Activated T-helper 2 cell treated with anti-CD3 and anti-CD28 coated beads, Interferon-gamma antibody, Interleukin-2, Interleukin-4, amounts not matched to agents 10 μg/mL and 5 μg/mL and 100 μg/mL, durations not matched to agents 14 hours and 24 hours and 36 hours (primary cell): ENCODE measurements at regions not wholly inside any gene's neighbourhood (a gene's known extent, or its start where the extent isn't known, plus 50 kb on each side); places are given as distances from the start of the nearest gene placed in this dataset.

ENCODE experiments used
- DNase-seq: peaks from one replicate; pipeline ENCODE4 v3.0.0; 2021; ENCODE audit warnings: low spot score
- H3K27ac Mint-ChIP-seq: one replicate; pipeline ENCODE4 v1.8.0; 2021; ENCODE audit warnings: mixed read lengths
- H3K27me3 Mint-ChIP-seq: one replicate; pipeline ENCODE4 v1.8.0; 2021; ENCODE audit warnings: low read depth, mixed read lengths
- H3K36me3 Mint-ChIP-seq: one replicate; pipeline ENCODE4 v1.8.0; 2021; ENCODE audit warnings: low read depth, mixed read lengths
- H3K4me1 Mint-ChIP-seq: one replicate; pipeline ENCODE4 v1.8.0; 2021; ENCODE audit warnings: low read depth, mixed read lengths
- H3K4me3 Mint-ChIP-seq: one replicate; pipeline ENCODE4 v1.8.0; 2021; ENCODE audit warnings: low read depth, mild to moderate bottlenecking, moderate library complexity, mixed read lengths
- H3K9me3 Mint-ChIP-seq: one replicate; pipeline ENCODE4 v1.8.0; 2021; ENCODE audit warnings: mixed read lengths
- intact Hi-C: fragments of 100-400 bp; cut with micrococcal nuclease; formaldehyde crosslinking; loops from one replicate; pipeline ENCODE4 v1.15.1; 2023

DNA sequence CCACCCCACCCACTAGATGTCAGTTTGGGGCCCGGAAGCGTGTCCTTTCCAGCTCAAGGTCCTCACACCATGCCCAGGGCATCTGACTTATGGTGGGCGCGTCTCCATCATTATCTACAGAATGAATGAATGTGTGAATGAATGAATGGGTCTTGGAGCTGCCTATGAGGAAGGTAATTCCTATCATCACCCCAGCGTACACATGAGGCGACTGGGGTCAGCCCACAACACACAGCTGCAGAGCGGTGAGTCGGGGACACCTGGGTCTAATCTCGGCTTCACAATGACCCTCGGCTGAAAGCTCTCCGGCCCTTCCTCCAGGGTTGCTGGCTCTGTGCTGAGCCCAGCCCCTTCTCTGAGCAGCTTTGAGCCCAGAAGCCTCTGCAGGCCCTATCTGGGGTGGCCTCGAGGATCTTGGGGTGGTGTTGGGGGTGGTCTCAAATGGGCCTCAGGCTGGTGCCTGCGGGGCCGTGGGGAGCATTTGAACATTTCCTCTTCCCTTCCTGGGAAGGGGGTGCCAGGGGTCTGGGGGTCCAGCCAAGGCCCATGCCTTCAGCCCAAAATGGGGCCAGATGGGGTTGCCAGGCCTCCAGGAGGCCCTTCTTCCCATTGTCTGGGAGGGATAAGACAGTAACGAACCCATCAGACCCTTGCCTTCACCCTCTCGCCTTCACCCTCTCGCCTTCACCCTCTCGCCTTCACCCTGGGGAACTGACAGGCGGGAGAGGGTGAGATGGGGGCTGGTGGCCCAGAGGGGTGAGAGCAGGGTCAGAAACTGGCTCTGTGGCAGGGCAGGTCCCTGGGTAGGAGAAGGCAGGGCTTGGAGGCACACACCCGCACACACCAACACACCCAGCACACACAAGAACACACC is 82.4 kb downstream of the MYEOV start:
- DNase-seq = no peak
- Mint-ChIP-seq H3K36me3 (no peaks in the 10 kb centered on the region), H3K4me1 (no peaks in the 10 kb centered on the region), H3K27me3 (no peaks in the 10 kb centered on the region), H3K4me3 (no peak overlapping the region), H3K9me3 (no peaks in the 10 kb centered on the region), H3K27ac (no peak overlapping the region)
- intact Hi-C loops = no loop called here

DNA sequence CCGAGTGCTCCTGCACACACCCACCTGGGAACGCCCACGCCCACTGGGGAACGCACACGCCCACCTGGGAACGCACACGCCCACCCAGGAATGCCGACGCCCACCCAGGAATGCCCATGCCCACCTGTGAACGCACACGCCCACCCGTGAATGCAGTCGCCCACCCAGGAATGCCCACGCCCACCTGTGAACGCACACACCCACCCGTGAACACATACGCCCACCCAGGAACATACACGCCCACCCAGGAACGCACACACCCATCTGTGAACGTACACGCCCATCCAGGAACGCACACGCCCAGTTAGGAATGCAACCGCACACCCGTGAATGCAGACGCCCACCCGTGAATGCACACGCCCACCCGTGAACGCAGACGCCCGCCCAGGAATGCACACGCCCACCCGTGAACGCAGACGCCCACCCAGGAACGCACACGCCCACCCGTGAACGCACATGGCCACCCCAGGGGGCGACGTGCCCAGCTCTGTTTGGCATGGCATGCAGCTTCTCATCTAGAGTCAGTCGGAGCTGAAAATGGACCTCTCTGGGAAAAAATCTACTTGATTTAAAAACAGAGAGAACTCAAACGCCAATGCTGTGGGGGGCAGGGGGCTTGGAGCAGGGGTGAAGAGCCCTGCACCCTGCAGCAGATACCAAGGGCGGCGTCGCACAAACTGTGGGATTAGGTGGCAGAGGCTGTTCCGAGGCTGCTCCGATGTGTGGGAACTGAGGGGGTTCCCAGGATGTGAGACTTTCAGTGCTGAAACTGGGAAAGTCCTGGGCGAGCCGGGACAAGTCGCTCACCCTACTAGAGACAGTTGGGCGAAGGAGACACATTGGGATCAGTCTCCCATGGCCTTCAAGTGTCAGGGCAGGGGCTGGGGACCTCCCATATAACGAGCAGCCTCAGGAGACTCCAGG is 83.3 kb downstream of the MYEOV start:
- H3K4me3 Mint-ChIP-seq = no peak overlapping the region
- no peaks in the 10 kb centered on the region for H3K36me3 Mint-ChIP-seq
- no peak overlapping the region for H3K27ac Mint-ChIP-seq
- no peaks in the 10 kb centered on the region for H3K4me1 Mint-ChIP-seq
- DNase-seq = no peak
- intact Hi-C loops = no loop called here
- H3K9me3 Mint-ChIP-seq = no peaks in the 10 kb centered on the region
- no peaks in the 10 kb centered on the region for H3K27me3 Mint-ChIP-seq

DNA sequence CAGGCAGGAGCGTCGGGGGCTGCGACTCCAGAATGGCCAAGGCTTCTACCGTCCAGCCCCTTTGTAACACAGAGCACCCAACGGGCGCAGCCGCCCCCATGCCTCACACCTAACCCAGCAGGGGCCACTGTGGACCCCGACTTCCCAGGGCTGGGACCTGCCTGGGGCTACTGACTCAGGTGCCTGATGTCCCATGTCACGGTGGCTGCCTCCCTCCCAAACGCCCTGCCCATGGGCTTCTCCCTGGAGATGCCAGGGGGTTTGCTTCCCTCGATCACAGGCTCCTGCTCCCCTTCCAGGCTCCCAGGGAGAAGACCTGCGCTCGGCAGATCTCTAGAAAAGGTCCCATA is 84.0 kb downstream of the MYEOV start:
- DNase-seq = no peak
- no peaks in the 10 kb centered on the region for H3K9me3 Mint-ChIP-seq
- no peak overlapping the region for H3K4me3 Mint-ChIP-seq
- no peaks in the 10 kb centered on the region for H3K36me3 Mint-ChIP-seq
- no peak overlapping the region for H3K27ac Mint-ChIP-seq
- H3K27me3 Mint-ChIP-seq = no peaks in the 10 kb centered on the region
- intact Hi-C loops = no loop called here
- no peaks in the 10 kb centered on the region for H3K4me1 Mint-ChIP-seq

DNA sequence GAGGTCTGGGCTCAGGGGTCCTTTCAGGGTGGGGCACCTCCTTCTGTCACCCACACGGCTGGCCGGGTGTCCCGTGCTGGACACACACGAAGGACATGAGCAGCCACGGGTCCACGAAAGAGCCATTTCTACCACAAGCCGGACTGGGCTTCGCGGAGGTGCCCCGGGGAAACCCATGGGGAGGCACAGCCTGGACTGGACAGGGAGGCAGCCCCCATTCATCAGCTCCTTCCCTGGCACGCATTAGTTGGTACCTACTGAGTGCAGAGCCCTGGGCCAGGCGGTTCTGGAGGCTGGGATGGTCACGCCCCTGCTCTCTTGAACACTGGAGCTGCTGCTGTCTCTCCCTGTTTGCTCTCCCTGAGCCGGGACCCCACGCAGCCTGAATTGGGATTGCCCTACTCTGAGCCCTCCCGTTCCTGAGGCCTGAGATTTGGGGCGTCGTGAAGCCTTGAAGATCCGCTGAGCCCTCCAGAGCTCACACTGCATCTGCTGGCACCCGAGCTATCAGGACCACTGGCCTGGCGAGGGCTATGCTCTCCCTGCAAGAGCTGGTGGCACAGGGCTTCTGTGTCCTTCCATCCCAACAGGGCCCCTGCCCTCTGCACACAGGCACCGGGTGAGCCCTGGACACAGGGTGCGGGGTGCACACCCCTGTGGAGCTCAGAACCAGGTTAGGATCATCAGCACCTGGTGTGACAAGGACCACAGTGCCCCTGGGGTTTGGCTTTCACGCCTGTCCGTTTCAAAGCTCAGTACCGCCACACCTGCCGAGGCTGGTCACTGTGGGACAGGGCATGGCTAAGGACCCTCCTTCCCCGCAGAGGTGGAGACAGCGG is 84.6 kb downstream of the MYEOV start:
- H3K9me3 Mint-ChIP-seq = no peaks in the 10 kb centered on the region
- intact Hi-C loops = no loop called here
- H3K27ac Mint-ChIP-seq = no peak overlapping the region
- DNase-seq = no peak
- H3K4me1 Mint-ChIP-seq = no peaks in the 10 kb centered on the region
- no peaks in the 10 kb centered on the region for H3K27me3 Mint-ChIP-seq
- no peaks in the 10 kb centered on the region for H3K36me3 Mint-ChIP-seq
- H3K4me3 Mint-ChIP-seq = no peak overlapping the region

DNA sequence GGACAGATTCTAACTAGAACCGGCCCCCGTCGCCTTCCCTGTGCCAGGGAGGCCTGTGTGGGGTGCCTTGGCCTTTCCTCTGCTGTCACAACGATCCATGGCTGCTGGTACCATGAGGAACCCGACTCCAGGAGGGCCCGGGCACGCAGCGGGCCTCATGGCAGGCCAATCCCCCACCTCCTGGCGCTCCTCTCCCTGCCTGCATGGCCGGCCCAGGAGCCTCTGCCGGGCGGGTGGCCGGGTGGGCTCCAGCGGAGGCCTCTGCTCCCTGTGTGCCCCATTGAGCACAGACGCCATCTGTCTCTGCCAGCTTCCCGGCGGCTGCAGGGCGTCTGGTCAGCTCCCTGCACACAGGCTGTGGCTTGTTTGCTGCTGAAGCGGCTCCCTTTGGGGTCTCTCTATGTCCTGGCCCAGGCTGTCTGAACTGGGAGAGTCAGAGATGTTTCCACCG is 86.5 kb downstream of the MYEOV start:
- intact Hi-C loops = no loop called here
- no peaks in the 10 kb centered on the region for H3K27me3 Mint-ChIP-seq
- H3K9me3 Mint-ChIP-seq = no peaks in the 10 kb centered on the region
- no peaks in the 10 kb centered on the region for H3K36me3 Mint-ChIP-seq
- H3K4me3 Mint-ChIP-seq = no peak overlapping the region
- no peaks in the 10 kb centered on the region for H3K4me1 Mint-ChIP-seq
- no peak for DNase-seq
- no peak overlapping the region for H3K27ac Mint-ChIP-seq

DNA sequence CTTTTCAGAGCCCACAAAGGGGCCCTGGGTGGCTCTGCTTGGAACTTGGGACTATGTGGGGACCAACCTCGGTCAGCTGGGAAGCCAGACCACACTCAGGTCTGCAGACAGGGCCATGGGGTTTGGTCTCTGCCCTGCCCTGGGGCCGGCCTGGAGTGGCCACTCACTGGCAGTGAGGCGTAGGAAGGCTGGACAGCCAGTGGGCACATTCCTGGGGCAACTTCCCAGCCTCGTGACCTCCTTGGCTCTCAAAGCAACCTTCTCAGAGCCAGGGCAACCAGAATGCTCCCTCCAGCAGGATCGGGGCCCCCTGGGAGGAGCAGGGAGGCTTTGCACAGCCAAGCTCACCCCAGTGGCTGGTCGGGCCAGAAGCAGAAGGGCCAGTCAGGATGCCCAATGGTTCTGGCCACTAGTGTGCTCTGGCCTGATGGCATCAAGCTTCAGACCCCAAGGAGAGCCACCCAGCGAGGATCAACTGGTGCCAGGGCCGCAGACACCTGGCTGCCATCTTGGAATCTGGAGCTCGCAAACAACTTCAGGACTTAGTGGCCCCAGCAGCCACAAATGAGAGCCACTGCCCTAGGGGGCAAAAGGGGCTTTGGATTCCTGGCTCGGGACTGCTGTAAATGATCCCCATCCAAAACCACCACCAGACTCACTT is 87.1 kb downstream of the MYEOV start:
- no peak for DNase-seq
- H3K27me3 Mint-ChIP-seq = no peaks in the 10 kb centered on the region
- H3K27ac Mint-ChIP-seq = no peak overlapping the region
- no peaks in the 10 kb centered on the region for H3K4me1 Mint-ChIP-seq
- H3K4me3 Mint-ChIP-seq = no peak overlapping the region
- H3K36me3 Mint-ChIP-seq = no peaks in the 10 kb centered on the region
- H3K9me3 Mint-ChIP-seq = no peaks in the 10 kb centered on the region
- intact Hi-C loops = no loop called here

DNA sequence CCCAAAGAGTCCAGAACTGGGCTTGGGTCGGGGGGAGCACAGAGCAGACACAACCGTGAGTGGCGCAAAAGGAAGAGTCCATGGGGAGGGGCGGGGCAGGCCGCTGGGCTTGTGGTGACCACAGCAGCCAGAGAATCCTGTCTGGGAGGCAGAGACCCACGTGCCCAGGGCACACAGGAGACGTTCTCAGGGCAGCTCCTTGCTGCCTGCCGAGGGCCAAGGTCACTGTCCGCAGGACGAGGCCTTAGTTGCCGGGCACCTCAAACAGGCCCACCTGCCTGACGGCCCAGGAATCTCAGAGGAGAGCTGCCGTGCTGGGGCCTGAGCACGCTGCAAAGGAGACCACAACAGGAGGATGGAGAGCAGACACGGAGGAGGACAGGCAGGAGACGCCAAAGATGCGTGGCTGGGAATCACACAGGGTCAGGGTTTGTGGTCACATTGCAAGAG is 87.8 kb downstream of the MYEOV start:
- H3K27me3 Mint-ChIP-seq = no peaks in the 10 kb centered on the region
- H3K27ac Mint-ChIP-seq = no peak overlapping the region
- DNase-seq = no peak

DNA sequence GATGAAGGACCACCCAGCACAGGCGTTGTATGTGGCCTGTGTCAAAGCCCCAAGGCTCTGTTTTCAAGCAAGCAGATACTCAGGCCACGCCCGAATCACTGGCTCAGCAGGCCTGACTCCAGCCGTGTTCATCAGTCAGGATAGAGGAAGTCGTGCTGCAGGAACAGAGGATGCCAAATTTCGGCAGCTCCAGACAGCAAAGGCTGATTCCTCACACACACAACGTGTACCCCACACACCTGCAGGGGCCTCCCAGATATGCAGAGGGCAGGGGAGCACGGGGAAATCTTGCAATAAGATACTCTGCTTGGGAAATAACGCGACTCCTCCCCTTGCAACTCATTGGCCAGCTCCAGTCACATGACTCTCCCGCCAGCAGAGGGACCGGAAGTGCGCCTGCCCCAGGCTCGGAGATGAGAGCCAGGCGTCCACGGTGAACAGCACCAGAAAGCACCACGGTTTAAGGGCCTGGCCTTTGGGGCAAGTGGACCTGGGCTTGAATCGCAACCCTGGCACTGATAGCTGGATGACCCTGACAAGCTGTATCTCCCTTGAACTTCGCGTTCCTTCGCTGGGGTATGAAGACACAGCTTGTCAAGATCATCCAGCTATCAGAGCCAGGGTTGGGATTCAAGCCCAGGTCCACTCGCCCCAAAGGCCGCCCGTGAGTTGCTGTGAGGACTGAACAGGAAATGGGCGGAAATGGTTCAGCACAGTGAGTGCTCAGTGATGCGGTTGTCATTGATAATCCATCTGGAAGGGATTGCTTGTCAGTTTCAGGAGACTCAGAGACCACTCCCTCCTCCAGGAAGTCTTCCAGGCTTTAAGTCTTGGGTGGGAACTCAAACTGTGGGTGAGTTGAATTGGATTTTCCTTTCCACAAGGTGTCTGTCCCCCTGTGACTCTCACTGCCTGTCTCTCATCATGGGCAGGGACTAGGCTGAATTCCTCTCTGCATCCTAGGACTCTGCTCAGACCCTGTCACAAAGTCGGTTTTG is 88.5 kb downstream of the MYEOV start:
- Mint-ChIP-seq H3K27me3 (no peaks in the 10 kb centered on the region), H3K4me3 (no peak overlapping the region), H3K27ac (no peak overlapping the region), H3K4me1 (no peaks in the 10 kb centered on the region), H3K36me3 (no peaks in the 10 kb centered on the region), H3K9me3 (peaks cover 4% of the 10 kb centered on the region)
- intact Hi-C loops = no loop called here
- DNase-seq = no peak

More for the DNA sequence above, 87.8 kb downstream of the MYEOV start:
- Mint-ChIP-seq H3K9me3 (no peaks in the 10 kb centered on the region), H3K36me3 (no peaks in the 10 kb centered on the region), H3K4me3 (no peak overlapping the region), H3K4me1 (no peaks in the 10 kb centered on the region)
- intact Hi-C loops = no loop called here

DNA sequence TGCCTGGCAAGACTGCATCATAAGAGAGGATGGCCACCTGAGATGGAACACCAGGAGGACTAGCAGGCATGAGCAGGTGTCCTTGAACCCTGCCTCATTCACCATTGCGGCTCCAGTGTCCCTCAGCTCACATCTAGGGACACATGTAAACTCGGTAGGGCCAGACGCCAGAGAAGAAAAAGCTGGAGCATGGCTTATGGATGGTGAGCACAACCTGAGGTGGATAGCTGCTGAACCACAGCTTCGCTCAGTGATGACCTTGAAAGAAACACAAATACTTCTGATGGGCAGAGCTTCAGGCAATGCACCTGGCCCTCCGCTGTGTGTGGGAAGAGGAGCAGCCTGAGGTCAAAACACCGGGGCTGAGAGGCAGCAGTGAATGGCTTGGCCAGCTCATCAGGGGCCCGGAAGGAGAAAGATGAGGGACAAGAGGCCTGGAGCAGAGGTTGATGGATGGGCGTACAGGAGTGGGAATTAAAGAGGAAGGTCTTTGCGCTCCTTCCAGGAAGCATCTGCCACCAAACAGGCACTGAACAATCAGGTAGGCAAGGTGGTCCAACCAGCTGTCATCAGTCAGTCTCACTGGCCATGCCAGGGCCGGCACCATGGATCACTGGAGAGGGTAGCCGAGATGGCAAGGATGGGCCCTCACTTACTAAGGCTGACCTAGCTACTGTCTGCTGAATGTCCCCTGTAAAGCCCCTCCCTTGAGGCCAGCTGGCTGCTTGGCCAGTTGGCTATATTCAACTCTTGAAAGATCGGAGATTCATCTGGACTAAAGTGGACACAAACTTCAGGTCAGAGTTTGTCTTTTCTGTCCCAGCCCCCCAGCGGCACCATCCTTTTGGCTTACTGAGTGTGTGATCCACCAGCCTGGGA is 89.7 kb downstream of the MYEOV start:
- intact Hi-C loops = no loop called here
- Mint-ChIP-seq H3K9me3 (peaks cover 15% of the 10 kb centered on the region), H3K27me3 (no peaks in the 10 kb centered on the region), H3K27ac (no peak overlapping the region), H3K36me3 (no peaks in the 10 kb centered on the region), H3K4me1 (no peaks in the 10 kb centered on the region), H3K4me3 (no peak overlapping the region)
- no peak for DNase-seq

DNA sequence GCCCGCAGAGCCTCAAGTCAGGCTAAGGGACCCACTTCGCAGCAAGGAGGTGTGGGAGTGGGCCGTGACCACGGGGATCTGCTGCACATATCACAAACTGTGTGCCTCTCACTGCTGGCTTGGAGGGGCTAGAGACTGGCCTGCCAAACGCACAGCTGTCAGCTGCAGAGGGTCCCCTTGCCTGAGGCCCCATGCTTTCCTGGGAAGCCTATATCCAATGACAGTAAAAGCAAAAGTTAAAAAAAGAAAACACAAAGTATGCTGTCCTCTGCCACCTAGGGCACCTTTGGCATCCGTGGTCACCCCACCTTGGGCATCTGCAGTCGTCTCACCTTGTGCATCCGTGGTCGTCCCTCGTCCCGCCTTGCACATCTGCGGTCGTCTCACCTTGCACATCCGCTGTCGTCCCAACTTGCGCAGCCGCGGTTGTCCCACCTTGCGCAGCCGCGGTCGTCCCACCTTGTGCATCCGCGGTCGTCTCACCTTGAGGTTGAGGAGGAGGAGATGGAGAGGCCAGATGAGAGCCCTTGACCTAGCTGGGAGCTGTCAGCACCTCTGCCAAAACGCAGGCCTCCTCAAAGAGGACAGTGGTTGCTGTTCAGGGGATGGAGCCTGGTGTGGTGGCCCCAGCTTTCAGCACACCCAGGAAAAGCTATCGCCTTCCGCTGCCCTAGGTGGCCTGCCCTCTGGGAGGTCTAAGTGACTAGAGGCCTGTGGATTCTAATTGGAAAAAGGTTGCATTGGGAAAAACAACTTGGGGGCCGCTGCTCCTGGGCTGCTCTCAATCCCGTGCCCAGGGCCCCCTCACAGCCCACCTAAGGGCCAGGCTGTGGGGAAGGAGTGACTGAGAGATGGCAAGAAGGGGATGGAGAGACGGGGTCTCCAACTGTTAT is 90.5 kb downstream of the MYEOV start:
- intact Hi-C loops = no loop called here
- H3K27ac Mint-ChIP-seq = no peak overlapping the region
- H3K27me3 Mint-ChIP-seq = no peaks in the 10 kb centered on the region
- no peak for DNase-seq
- H3K4me3 Mint-ChIP-seq = no peak overlapping the region
- H3K4me1 Mint-ChIP-seq = no peaks in the 10 kb centered on the region
- peaks cover 21% of the 10 kb centered on the region for H3K9me3 Mint-ChIP-seq
- no peaks in the 10 kb centered on the region for H3K36me3 Mint-ChIP-seq
